ENCODE measurements at regions not wholly inside any gene's neighbourhood (a gene's known extent, or its start where the extent isn't known, plus 50 kb on each side); places are given as distances from the start of the nearest gene placed in this dataset.
A peak's percentile ranks its signal among the peaks of the same experiment; 100 is the strongest.

DNA sequence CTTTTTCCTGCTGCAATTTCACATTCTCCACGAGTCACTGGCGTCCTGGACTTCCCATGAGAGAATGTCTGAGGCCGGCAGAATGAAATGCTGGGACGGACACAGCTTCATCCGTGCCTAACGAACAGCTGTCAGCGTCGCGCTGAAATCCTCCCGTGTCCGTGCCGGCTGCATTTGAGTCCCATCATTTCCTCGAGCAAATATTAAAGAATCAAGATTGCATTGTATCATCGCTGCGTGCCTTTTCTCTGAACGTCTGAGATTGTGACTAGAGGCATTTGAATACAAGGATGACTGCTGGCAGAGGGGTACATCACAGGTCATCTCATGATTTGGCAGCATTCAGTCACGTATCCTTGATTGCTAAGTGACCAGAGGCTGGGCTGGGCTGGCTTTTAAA, 279.9 kb downstream of the ASMT start:
- Histone ChIP-seq H4K20me1 (ENCODE audit: insufficient read depth, low read length) (no peaks in the 10 kb centered on the region), H3K4me1 (ENCODE audit: insufficient read depth, low read length) (no peaks in the 10 kb centered on the region), H3K27ac (ENCODE audit: low read depth, low read length) (no peak overlapping the region), H3K27me3 (ENCODE audit: insufficient read depth, low read length) (no peaks in the 10 kb centered on the region), H2AFZ (ENCODE audit: low read length) (no peak overlapping the region), H3K36me3 (ENCODE audit: insufficient read depth, low read length) (no peaks in the 10 kb centered on the region), H3K4me3 (ENCODE audit: insufficient read depth, low read length) (no peak overlapping the region), H3K4me2 (ENCODE audit: insufficient read depth, low read length) (no peak overlapping the region), H3K9me3 (ENCODE audit: low read depth, low read length) (no peaks in the 10 kb centered on the region), H3K79me2 (ENCODE audit: insufficient read depth, low read length) (no peaks in the 10 kb centered on the region)
- TF ChIP-seq, protein P1, sequence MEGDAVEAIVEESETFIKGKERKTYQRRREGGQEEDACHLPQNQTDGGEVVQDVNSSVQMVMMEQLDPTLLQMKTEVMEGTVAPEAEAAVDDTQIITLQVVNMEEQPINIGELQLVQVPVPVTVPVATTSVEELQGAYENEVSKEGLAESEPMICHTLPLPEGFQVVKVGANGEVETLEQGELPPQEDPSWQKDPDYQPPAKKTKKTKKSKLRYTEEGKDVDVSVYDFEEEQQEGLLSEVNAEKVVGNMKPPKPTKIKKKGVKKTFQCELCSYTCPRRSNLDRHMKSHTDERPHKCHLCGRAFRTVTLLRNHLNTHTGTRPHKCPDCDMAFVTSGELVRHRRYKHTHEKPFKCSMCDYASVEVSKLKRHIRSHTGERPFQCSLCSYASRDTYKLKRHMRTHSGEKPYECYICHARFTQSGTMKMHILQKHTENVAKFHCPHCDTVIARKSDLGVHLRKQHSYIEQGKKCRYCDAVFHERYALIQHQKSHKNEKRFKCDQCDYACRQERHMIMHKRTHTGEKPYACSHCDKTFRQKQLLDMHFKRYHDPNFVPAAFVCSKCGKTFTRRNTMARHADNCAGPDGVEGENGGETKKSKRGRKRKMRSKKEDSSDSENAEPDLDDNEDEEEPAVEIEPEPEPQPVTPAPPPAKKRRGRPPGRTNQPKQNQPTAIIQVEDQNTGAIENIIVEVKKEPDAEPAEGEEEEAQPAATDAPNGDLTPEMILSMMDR (IDR thresholded peaks at IDR 0.05; ENCODE audit: extremely low read depth, low read depth, low read length): no peak
- no peak for DNase-seq (ENCODE audit: insufficient read length, low spot score, missing footprints)

DNA sequence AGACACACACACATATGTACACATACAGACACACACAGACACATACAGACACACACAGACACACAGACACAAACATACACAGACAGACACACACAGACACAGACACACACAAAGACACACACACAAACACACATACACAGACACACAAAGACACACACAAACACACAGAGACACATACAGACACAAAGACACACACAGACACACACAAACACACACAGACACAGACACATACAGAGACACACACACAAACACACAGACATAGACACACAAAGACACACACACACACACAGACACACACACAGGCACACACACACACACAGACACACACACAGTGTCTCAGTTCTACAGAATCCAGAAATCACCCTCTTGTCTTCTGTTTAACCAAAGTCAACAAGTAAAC, 280.7 kb downstream of the ASMT start:
- Histone ChIP-seq H2AFZ (ENCODE audit: low read length) (no peak overlapping the region), H3K27ac (ENCODE audit: low read depth, low read length) (no peak overlapping the region), H4K20me1 (ENCODE audit: insufficient read depth, low read length) (no peaks in the 10 kb centered on the region), H3K4me3 (ENCODE audit: insufficient read depth, low read length) (no peak overlapping the region), H3K4me2 (ENCODE audit: insufficient read depth, low read length) (no peak overlapping the region), H3K4me1 (ENCODE audit: insufficient read depth, low read length) (no peaks in the 10 kb centered on the region), H3K36me3 (ENCODE audit: insufficient read depth, low read length) (no peaks in the 10 kb centered on the region), H3K9me3 (ENCODE audit: low read depth, low read length) (no peaks in the 10 kb centered on the region), H3K79me2 (ENCODE audit: insufficient read depth, low read length) (no peaks in the 10 kb centered on the region), H3K27me3 (ENCODE audit: insufficient read depth, low read length) (no peaks in the 10 kb centered on the region)
- TF ChIP-seq, protein P1 (IDR thresholded peaks at IDR 0.05; ENCODE audit: extremely low read depth, low read depth, low read length): no peak
- no peak for DNase-seq (ENCODE audit: insufficient read length, low spot score, missing footprints)

- no peaks in the 10 kb centered on the region for H4K20me1 ChIP-seq (ENCODE audit: insufficient read depth, low read length)
- H3K9me3 ChIP-seq (ENCODE audit: low read depth, low read length): no peaks in the 10 kb centered on the region
- no peaks in the 10 kb centered on the region for H3K27me3 ChIP-seq (ENCODE audit: insufficient read depth, low read length)
- H3K36me3 ChIP-seq (ENCODE audit: insufficient read depth, low read length): no peaks in the 10 kb centered on the region
- no peaks in the 10 kb centered on the region for H3K79me2 ChIP-seq (ENCODE audit: insufficient read depth, low read length)
- TF ChIP-seq, protein P1 (IDR thresholded peaks at IDR 0.05; ENCODE audit: extremely low read depth, low read depth, low read length): no peak
- no peak overlapping the region for H2AFZ ChIP-seq (ENCODE audit: low read length)
- DNase-seq (ENCODE audit: insufficient read length, low spot score, missing footprints): no peak
- no peak overlapping the region for H3K27ac ChIP-seq (ENCODE audit: low read depth, low read length)
- H3K4me3 ChIP-seq (ENCODE audit: insufficient read depth, low read length): no peak overlapping the region
- H3K4me2 ChIP-seq (ENCODE audit: insufficient read depth, low read length): no peak overlapping the region
- peaks cover 5% of the 10 kb centered on the region for H3K4me1 ChIP-seq (ENCODE audit: insufficient read depth, low read length)
These were observed 285.0 kb downstream of the ASMT start for GRCh38 chrX:1899841-1900240.

DNA sequence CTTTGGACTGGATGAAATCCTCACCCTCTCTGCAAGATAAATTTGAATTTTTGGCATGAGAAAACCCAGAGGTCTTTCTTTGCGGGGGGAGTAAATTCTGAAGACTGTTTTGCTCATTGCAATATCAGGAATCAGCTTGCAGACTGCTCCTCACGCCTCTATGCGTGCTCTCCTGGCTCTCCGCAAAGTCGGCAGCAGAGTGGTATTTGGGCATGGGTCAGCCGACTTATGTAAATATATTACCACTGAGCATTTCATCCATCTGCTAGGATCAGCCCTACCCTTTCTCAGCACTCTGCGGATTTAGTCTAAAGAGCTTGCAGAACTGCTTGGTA, 288.0 kb downstream of the ASMT start:
- Histone ChIP-seq H3K27me3 (ENCODE audit: insufficient read depth, low read length) (no peaks in the 10 kb centered on the region), H3K4me1 (ENCODE audit: insufficient read depth, low read length) (peaks cover 5% of the 10 kb centered on the region), H4K20me1 (ENCODE audit: insufficient read depth, low read length) (no peaks in the 10 kb centered on the region), H3K36me3 (ENCODE audit: insufficient read depth, low read length) (no peaks in the 10 kb centered on the region), H3K4me2 (ENCODE audit: insufficient read depth, low read length) (peak overlapping the region; percentile 32), H3K4me3 (ENCODE audit: insufficient read depth, low read length) (no peak overlapping the region), H2AFZ (ENCODE audit: low read length) (no peak overlapping the region), H3K27ac (ENCODE audit: low read depth, low read length) (no peak overlapping the region), H3K79me2 (ENCODE audit: insufficient read depth, low read length) (no peaks in the 10 kb centered on the region), H3K9me3 (ENCODE audit: low read depth, low read length) (no peaks in the 10 kb centered on the region)
- no peak for DNase-seq (ENCODE audit: insufficient read length, low spot score, missing footprints)
- TF ChIP-seq, protein P1 (IDR thresholded peaks at IDR 0.05; ENCODE audit: extremely low read depth, low read depth, low read length): no peak
